ENCODE measurements at regions not wholly inside any gene's neighbourhood (a gene's known extent, or its start where the extent isn't known, plus 50 kb on each side); places are given as distances from the start of the nearest gene placed in this dataset.

GRCh38 chr10:125505648-125506047, 177.3 kb downstream of the TEX36 start:
- no peak for DNase-seq

- DNase-seq = no peak
Measured at GRCh38 chr10:125502276-125502675, 180.7 kb downstream of the TEX36 start.

- DNase-seq = no peak
Measured at GRCh38 chr10:125495386-125495785, 187.6 kb downstream of the TEX36 start.

GRCh38 chr10:125494651-125495239, 188.2 kb downstream of the TEX36 start:
- no peak for DNase-seq

- DNase-seq = no peak
Measured at GRCh38 chr10:125491381-125491780, 191.6 kb downstream of the TEX36 start.

- DNase-seq = no peak
Measured at GRCh38 chr10:125489731-125490130, 193.2 kb downstream of the TEX36 start.

GRCh38 chr10:125485665-125486064, 197.3 kb downstream of the TEX36 start:
- no peak for DNase-seq

DNA sequence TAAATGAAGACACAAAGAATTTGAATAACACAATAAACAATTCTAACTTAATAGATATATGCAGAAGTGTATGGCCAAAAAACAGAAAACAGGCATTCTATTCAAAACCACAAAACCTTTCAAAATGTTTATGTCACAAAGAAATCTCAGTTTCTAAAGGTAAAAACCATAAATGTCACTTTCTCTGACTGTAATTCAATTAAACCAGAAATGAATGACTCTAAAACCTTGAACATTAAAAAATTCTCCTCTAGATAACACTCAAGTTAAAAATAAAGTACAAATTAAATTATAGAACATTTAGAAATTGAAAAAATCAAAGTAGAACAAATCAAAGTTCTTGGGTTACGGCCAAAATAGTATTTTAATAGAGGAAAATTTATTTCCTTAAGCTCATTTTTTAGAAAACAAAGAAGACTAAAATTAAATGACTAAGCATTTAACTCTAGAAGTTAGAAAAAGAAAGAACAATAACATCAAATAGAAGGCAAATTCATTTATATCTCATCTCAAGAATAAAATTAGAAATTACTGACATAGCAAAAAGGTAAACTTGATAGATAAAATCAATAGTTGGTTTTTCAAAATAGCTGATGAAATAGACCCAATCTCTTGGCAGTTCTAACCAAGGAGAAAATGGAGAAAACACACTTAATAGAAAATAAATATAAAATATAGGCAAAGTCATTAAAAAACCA, 198.8 kb downstream of the TEX36 start:
- DNase-seq = no peak

DNA sequence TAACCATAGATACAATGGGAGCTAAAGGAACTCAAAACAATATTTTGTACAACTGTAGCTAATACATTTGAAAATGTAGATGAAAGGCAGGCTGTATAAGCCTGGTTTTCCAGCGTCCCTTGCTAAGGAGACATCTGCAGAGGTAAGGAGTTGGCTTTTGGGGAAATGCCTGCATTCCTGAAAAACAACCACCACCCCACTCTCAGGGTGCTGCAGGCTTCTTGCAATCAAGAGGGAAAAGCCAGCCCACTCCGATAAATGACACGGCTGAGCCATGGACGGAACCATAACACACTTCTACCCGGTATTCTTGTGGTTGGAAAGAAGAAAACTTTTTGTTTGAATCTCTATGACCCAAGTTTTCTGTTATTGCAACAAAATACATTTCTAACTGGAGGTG, 200.3 kb downstream of the TEX36 start:
- DNase-seq = no peak

DNA sequence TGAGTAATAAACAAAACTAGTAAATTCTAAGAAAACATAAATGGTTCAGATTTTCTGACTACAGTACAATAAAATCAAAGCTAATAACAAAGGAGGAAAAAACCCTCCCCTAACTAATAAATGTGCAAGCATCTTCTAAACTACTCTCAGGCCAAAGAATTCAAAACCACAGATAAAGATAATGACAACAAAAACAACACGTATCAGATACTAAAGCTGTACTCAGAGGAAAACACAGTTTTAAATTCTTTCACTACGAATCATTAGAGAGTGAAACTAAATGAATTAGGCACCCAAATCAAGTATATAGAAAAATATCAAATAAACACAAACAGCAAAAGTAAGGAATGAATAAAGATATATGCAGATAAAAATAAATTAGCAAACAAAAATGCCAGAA, 200.9 kb downstream of the TEX36 start:
- DNase-seq = no peak

- no peak for DNase-seq
Measured at GRCh38 chr10:125479059-125479458, 203.9 kb downstream of the TEX36 start.

- DNase-seq = no peak
Measured at GRCh38 chr10:125475815-125476214, 207.1 kb downstream of the TEX36 start.

GRCh38 chr10:125473143-125473793, 209.7 kb downstream of the TEX36 start:
- no peak for DNase-seq

DNA sequence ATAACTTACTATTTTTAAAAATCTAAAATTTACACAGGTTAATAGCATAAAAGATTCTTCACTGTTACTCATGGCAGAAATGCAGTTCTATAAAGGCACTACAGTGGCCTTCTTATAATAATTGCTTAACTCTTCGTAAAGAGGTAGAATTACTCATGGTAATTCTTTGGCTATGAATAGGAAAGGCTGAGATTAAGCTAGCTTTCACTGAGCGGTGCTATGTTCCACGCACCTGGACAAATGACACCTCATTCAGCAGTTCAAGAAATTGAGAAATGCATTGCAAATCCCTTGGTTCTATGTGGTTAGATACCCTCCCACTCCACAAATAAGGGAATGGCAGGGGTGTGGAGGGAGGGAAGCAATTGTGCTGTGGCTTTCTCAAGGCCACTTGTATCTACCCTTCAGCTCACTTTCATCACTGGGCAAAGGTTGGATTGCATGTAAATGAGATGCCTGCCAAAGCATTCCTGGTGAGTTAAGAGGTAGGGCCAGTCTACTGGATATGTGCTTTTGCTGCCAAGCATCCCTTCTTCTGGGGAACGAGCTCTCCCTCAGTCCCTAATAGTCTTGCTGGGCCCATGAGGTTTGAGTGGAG, 210.9 kb downstream of the TEX36 start:
- no peak for DNase-seq

DNA sequence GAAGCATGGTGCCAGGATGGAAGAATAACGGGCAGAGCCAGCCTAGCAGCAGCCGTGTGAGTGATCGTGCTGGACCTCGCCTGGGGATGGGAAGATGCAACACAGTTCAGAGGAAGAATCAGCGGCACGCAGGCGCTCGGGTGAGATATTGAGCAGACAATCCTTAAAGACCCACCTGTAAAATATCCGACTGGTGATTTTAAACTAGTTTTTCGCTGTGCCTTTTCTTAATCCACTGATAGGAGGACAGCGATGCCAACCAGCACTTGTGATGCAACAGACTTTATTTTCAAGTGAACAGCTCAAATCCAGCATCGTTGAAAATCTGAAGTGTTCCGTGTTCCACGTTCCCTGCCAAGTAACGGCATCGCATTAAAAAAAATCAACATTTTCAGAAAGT, 214.7 kb downstream of the TEX36 start:
- DNase-seq = no peak

DNA sequence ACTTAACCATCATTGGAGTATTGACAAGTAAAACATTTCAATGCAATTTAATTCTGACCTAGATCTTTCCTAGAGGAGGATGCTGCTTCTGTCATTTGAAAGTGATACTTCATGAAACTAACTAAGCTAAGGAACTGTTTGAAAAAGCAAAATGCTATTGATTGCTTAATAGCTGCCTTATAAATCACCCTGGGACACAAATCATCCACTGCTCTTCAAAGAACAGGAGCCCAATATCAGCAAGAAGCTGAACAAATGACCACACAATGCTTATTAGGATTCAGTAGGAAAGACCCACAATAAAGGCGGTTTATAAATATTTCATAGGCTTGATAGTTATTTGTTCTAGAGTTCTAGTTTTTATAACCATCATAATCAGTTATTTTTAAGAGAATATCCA, 216.3 kb downstream of the TEX36 start:
- no peak for DNase-seq

- no peak for DNase-seq
Measured at GRCh38 chr10:125462845-125463244, 220.1 kb downstream of the TEX36 start.

DNA sequence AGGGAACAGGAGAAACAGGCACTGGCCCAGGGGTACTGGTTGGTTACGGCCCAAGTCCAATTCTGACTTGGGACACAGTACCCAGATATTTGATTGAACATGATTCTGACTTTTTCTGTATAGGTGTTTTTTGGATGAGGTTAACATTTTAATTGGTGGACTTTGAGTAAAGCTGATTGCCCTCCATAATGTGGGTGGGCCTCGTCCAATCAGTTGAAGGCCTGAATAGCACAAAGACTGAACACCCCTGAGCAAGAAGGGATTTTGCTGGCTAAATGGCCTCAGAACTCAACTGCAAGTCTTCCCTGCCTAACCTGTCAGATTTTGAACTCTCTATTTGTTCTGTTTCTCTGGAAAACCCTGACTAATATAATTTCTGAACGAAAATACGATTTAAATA, 222.6 kb downstream of the TEX36 start:
- DNase-seq = no peak

DNA sequence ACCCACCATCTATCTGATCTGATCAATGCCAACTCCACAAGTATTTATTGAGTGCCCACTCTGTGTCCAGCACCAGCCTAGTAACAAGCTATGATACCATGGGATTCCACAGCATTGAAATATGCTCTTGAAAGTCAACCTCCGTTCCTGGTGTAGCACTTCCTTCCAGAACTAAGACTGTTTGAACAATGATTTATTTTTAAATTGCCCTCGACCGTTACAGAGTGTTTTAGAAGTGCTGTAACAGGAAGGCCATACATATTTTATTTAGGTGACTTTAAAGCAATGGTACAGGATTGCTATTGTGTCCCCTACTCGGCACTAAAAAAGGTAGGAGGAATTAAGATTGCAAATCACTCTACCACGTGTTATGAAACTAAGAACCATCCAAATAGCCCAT, 225.6 kb downstream of the TEX36 start:
- no peak for DNase-seq

DNA sequence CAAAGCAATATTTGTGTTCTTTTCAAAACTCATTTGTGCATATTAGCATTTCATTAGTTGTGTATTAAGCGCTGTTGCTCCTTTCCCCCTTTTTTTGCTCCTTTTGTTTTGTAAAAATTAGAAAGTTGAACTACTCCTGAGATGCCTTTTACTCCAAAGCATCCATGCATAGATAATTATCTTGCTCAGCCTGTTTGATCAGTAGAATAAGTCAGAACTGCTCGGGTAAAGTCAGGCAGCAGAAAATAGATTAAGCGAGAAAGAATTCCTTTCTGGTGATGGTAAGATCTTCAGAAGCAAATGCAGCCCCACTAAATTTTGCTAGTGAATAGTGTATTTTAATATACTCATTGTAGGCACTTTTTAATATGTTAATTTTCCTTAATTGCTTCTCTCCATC, 227.1 kb downstream of the TEX36 start:
- no peak for DNase-seq

- DNase-seq = no peak
Measured at GRCh38 chr10:125455431-125455830, 227.5 kb downstream of the TEX36 start.

GRCh38 chr10:125451319-125451718, 231.6 kb downstream of the TEX36 start:
- no peak for DNase-seq

- no peak for DNase-seq
Measured at GRCh38 chr10:125450218-125450617, 232.7 kb downstream of the TEX36 start.

- no peak for DNase-seq
Measured at GRCh38 chr10:125449571-125449970, 233.4 kb downstream of the TEX36 start.

All from NCI-H2081 treated with DMSO at 0.1 percent for 48 hours (cell line).